Ovary (tissue), 3 donors: ENCODE measurements at regions not wholly inside any gene's neighbourhood (a gene's known extent, or its start where the extent isn't known, plus 50 kb on each side); places are given as distances from the start of the nearest gene placed in this dataset.

Experiments used
- CTCF ChIP-seq, 3 donors: fragments of 450-650 bp in 2 of 3; fragments of 200-600 bp in 1 of 3; IDR thresholded peaks; one replicate each; pipeline versions ENCODE4 v1.5.1 to v1.8.0; 2016 to 2022; ENCODE audit warnings: antibody characterized with exemption in 3 of 3, mild to moderate bottlenecking in 1 of 3
- EP300 ChIP-seq: sonication (generic); formaldehyde crosslinking; IDR thresholded peaks from one replicate; pipeline ENCODE4 v1.6.1; 2017; ENCODE audit warnings: antibody characterized with exemption
- POLR2A ChIP-seq: fragments of 450-650 bp; IDR thresholded peaks from one replicate; pipeline ENCODE4 v1.6.1; 2017; ENCODE audit warnings: antibody characterized with exemption, mild to moderate bottlenecking, moderate library complexity
- donor health status: DM: no; HTN: no; CAD: no.

DNA sequence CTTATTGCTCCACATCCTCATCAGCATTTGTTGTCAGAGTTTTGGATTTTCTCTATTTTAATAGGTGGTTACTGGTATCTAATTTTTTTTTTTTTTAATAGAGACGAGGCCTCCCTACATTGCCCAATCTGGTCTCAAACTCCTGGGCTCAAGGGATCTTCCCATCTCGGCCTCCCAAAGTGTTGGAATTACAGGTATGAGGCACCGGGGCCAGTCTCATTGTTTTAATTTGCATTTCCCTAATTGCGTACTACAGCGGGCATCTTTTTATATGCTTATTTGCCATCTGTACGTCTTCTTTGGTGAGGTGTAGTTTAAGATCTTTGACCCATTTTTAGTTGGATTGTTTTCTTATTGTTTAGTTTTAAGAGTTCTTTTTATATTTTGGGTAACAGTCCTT is 210.4 kb upstream of the SULF2 start:
- TF ChIP-seq CTCF (IDR thresholded peaks at IDR 0.05), result no peak
- no peak for TF ChIP-seq POLR2A
- TF ChIP-seq EP300, result no peak
